OCI-LY7 (cell line): ENCODE measurements at regions not wholly inside any gene's neighbourhood (a gene's known extent, or its start where the extent isn't known, plus 50 kb on each side); places are given as distances from the start of the nearest gene placed in this dataset.

ENCODE experiments used
- BruUV-seq: library from RNA; stranded (reverse); fragments of 400-500 nt; replicated peaks from 2 replicates; lab custom pipeline; 2021; lab: Mats Ljungman, UMichigan
- CTCF ChIA-PET: fragments of 300-600 bp; sonication (Branson Sonifier 250); formaldehyde crosslinking; loops from one replicate; lab custom pipeline; 2022; ENCODE audit warnings: antibody characterized with exemption; ENCODE audit not compliant: unreplicated experiment; lab: Charles Lee
- POLR2A ChIA-PET: fragments of 300-600 bp; sonication (Branson Sonifier 250); formaldehyde crosslinking; loops from one replicate; lab custom pipeline; 2022; ENCODE audit warnings: antibody characterized with exemption; lab: Charles Lee
- DNase-seq: peaks from one replicate; pipeline ENCODE4 v3.0.0-alpha.2; 2015; ENCODE audit warnings: low spot score
- H2AFZ ChIP-seq: fragments of 200-600 bp; sonication (generic), shearing (Covaris generic); 2 replicates; pipeline ENCODE4 v1.6.1; 2014; ENCODE audit warnings: mild to moderate bottlenecking, antibody characterized with exemption, low read length, moderate library complexity
- H3K27ac ChIP-seq: fragments of 200-600 bp; sonication (generic); 2 replicates; pipeline ENCODE4 v1.5.1; 2014; ENCODE audit warnings: mixed run types, low read depth, mild to moderate bottlenecking, moderate library complexity, low read length, inconsistent platforms; ENCODE audit not compliant: poor library complexity, severe bottlenecking
- H3K36me3 ChIP-seq: fragments of 200-600 bp; sonication (generic); 2 replicates; pipeline ENCODE4 v1.6.1; 2014; ENCODE audit warnings: mild to moderate bottlenecking, antibody characterized with exemption, low read length, moderate library complexity, mixed read lengths; ENCODE audit not compliant: insufficient read depth
- H3K4me1 ChIP-seq: fragments of 200-600 bp; sonication (generic); 2 replicates; pipeline ENCODE4 v1.5.1; 2014; ENCODE audit warnings: mild to moderate bottlenecking, low read length; ENCODE audit not compliant: insufficient read depth, poor library complexity, severe bottlenecking
- H3K4me2 ChIP-seq: fragments of 200-600 bp; sonication (generic); 2 replicates; pipeline ENCODE4 v1.6.1; 2014; ENCODE audit warnings: mild to moderate bottlenecking, low read length
- H3K4me3 ChIP-seq: fragments of 200-600 bp; sonication (generic); 2 replicates; pipeline ENCODE4 v1.5.1; 2014; ENCODE audit warnings: mild to moderate bottlenecking, low read depth, low read length; ENCODE audit not compliant: poor library complexity, severe bottlenecking
- H3K79me2 ChIP-seq: fragments of 200-600 bp; sonication (generic); 2 replicates; pipeline ENCODE4 v1.6.1; 2016; ENCODE audit warnings: low read depth, mild to moderate bottlenecking, low read length, moderate library complexity, mixed read lengths; ENCODE audit not compliant: insufficient read depth
- H3K9me2 ChIP-seq: fragments of 200-600 bp; sonication (generic); 2 replicates; pipeline ENCODE4 v1.6.1; 2016; ENCODE audit warnings: mild to moderate bottlenecking, low read length, mixed read lengths; ENCODE audit not compliant: insufficient read depth
- H3K9me3 ChIP-seq: fragments of 200-600 bp; sonication (generic); 2 replicates; pipeline ENCODE4 v1.6.1; 2014; ENCODE audit warnings: mild to moderate bottlenecking, mixed run types, low read length, mixed read lengths
- H4K20me1 ChIP-seq: fragments of 200-600 bp; sonication (generic); 2 replicates; pipeline ENCODE4 v1.6.1; 2014; ENCODE audit warnings: mild to moderate bottlenecking, antibody characterized with exemption, low read length, moderate library complexity, mixed read lengths; ENCODE audit not compliant: insufficient read depth
- EZH2phosphoT487 ChIP-seq: fragments of 200-600 bp; sonication (generic); IDR thresholded peaks from 2 replicates; pipeline ENCODE4 v1.6.1; 2018; ENCODE audit warnings: low read depth, borderline replicate concordance, mild to moderate bottlenecking, mixed run types, antibody characterized with exemption, low read length, moderate library complexity, mixed read lengths
- intact Hi-C: fragments of 100-400 bp; cut with micrococcal nuclease; formaldehyde crosslinking; loops from one replicate; pipeline ENCODE4 v1.10.0; 2022; ENCODE audit not compliant: unreplicated experiment
- TF ChIP-seq, protein P1 (sequence below): fragments of 200-600 bp; sonication (generic); conservative IDR thresholded peaks from 2 replicates; pipeline ENCODE4 v1.5.1; 2014; ENCODE audit warnings: mild to moderate bottlenecking, antibody characterized with exemption, low read length, moderate library complexity, mixed read lengths

DNA sequence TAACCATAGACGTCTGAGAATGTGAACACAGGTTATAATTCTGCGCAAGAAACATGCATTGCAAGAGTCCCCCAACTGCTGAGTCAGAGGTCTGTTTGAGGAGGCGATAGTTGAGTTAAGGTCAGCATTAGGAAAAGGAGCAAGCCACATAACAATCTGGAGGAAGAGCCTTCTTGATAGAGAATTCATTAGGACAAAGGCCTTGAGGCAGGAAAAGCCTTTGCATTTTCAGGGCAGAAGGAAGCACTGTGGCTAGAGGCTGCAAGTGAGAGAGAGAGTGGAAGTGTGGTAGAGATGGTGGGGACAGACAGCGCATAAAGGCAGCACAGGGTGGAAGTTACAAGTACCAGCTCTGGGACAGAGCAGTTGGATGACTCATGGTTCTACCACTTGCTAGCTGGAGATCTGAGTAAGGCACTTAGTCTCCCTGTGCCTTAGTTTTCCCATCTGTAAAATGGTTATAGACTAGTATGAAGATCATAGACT is 125.8 kb upstream of the LNX1 start:
- ChIA-PET POLR2A (no interaction called here), CTCF (interaction anchor here (2.5 kb wide), 1 partner anchor 11 kb away, joined by 9 read pairs; no protein-coding TSS in a partner anchor)
- Histone ChIP-seq H3K4me1 (no peaks in the 10 kb centered on the region), H3K9me2 (no peaks in the 10 kb centered on the region), H3K79me2 (no peaks in the 10 kb centered on the region), H3K36me3 (no peaks in the 10 kb centered on the region), H3K4me3 (no peak overlapping the region), H3K9me3 (no peaks in the 10 kb centered on the region), H2AFZ (no peak overlapping the region), H4K20me1 (no peaks in the 10 kb centered on the region), H3K4me2 (no peak overlapping the region), H3K27ac (no peak overlapping the region)
- intact Hi-C loops, result no loop called here
- BruUV-seq, result no TSS peak
- DNase-seq, result no peak
- TF ChIP-seq EZH2phosphoT487, result no peak
- TF ChIP-seq, protein P1, sequence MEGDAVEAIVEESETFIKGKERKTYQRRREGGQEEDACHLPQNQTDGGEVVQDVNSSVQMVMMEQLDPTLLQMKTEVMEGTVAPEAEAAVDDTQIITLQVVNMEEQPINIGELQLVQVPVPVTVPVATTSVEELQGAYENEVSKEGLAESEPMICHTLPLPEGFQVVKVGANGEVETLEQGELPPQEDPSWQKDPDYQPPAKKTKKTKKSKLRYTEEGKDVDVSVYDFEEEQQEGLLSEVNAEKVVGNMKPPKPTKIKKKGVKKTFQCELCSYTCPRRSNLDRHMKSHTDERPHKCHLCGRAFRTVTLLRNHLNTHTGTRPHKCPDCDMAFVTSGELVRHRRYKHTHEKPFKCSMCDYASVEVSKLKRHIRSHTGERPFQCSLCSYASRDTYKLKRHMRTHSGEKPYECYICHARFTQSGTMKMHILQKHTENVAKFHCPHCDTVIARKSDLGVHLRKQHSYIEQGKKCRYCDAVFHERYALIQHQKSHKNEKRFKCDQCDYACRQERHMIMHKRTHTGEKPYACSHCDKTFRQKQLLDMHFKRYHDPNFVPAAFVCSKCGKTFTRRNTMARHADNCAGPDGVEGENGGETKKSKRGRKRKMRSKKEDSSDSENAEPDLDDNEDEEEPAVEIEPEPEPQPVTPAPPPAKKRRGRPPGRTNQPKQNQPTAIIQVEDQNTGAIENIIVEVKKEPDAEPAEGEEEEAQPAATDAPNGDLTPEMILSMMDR, result no peak

DNA sequence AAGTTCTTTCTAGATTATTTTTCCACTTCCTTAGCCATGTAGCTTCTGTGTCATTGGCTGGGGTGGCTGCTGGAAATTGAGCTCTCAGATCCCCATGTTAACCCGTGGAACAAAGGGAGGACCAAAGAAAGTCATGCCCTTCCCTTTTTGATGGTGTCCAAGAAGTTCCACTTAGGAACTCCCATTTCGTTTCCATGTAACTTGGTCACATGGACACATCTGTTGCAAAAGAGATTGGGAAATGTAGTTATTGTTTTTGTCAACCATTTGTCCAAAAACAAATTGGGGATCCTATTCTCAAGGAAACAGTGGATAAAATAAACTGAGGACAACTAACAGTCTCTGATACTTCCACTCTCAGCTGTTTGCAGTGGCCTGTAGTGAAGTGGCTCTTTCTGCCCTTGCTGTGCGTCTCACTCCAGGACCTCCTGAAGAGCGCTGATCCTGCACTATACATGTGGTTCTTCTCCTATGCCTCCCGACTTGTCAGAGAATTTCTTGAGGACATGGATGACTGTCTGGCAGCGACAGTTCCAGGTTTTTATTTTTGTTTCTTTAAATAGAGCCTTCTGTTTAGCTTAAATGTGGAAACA is 125.3 kb upstream of the LNX1 start:
- Histone ChIP-seq H3K36me3 (no peaks in the 10 kb centered on the region), H3K4me1 (no peaks in the 10 kb centered on the region), H3K4me2 (no peak overlapping the region), H2AFZ (no peak overlapping the region), H4K20me1 (no peaks in the 10 kb centered on the region), H3K27ac (no peak overlapping the region), H3K9me3 (no peaks in the 10 kb centered on the region), H3K9me2 (no peaks in the 10 kb centered on the region), H3K79me2 (no peaks in the 10 kb centered on the region), H3K4me3 (no peak overlapping the region)
- DNase-seq, result no peak
- POLR2A ChIA-PET, result interaction anchor here (0.6 to 1.8 kb wide), 2 partner anchors 12 to 458 kb away, joined by 4 to 7 read pairs; no protein-coding TSS in a partner anchor
- CTCF ChIA-PET, result interaction anchor here (2.5 kb wide), 1 partner anchor 10 kb away, joined by 9 read pairs; no protein-coding TSS in a partner anchor
- no TSS peak for BruUV-seq
- no peak for TF ChIP-seq EZH2phosphoT487
- TF ChIP-seq, protein P1, result no peak
- intact Hi-C loops, result no loop called here

DNA sequence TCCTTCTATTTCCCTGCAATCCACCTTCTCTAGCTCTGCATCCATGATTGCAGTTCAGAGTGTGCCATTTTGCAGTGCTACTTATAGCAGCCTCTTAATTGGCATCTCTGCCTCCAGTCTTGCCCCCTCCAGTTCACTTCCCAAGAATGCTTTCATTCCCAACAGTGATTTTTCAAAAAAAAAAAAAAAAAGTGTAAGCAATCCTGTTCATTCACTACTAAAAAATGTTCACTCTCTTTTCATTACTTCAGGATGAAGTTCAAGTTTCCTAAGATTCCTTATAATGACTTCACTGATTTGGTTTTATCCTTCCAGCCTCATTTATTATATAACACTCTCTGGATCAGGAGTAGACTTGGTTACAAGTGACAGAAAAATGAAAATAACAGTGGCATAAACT is 124.7 kb upstream of the LNX1 start:
- Histone ChIP-seq H3K36me3 (no peaks in the 10 kb centered on the region), H3K9me2 (no peaks in the 10 kb centered on the region), H3K9me3 (no peaks in the 10 kb centered on the region), H2AFZ (no peak overlapping the region), H4K20me1 (no peaks in the 10 kb centered on the region), H3K4me3 (no peak overlapping the region), H3K4me2 (no peak overlapping the region), H3K27ac (no peak overlapping the region), H3K4me1 (no peaks in the 10 kb centered on the region), H3K79me2 (no peaks in the 10 kb centered on the region)
- DNase-seq, result no peak
- ChIA-PET POLR2A (interaction anchor here (0.6 to 1.8 kb wide), 2 partner anchors 10 to 11 kb away, joined by 3 to 7 read pairs; no protein-coding TSS in a partner anchor), CTCF (interaction anchor here (2.5 kb wide), 1 partner anchor 9 kb away, joined by 9 read pairs; no protein-coding TSS in a partner anchor)
- no TSS peak for BruUV-seq
- intact Hi-C loops, result no loop called here
- TF ChIP-seq EZH2phosphoT487, result no peak
- TF ChIP-seq, protein P1, result no peak
